ENCODE measurements at regions not wholly inside any gene's neighbourhood (a gene's known extent, or its start where the extent isn't known, plus 50 kb on each side); places are given as distances from the start of the nearest gene placed in this dataset.

- Histone ChIP-seq H3K4ac (ENCODE audit: low read depth, low read length) (no peak overlapping the region), H3K79me2 (ENCODE audit: insufficient read depth, low read length) (no peaks in the 10 kb centered on the region), H2BK120ac (ENCODE audit: low read depth, low read length, poor library complexity, severe bottlenecking) (no peak overlapping the region), H3K14ac (ENCODE audit: insufficient read depth, low read length) (no peak overlapping the region), H2BK20ac (ENCODE audit: low read depth, low read length, poor library complexity, severe bottlenecking) (no peak overlapping the region), H4K8ac (replicated peaks; ENCODE audit: insufficient read length, low read depth, low read length) (no peak overlapping the region), H3K9me3 (ENCODE audit: control insufficient read depth, low read depth, low read length) (no peaks in the 10 kb centered on the region), H3K79me1 (ENCODE audit: insufficient read depth, low read depth, low read length, poor library complexity, severe bottlenecking) (no peaks in the 10 kb centered on the region), H3K23ac (ENCODE audit: insufficient read length, low read depth, low read length) (no peak overlapping the region), H4K5ac (ENCODE audit: insufficient read length, low read depth, low read length) (no peak overlapping the region), H2AFZ (ENCODE audit: low read length) (no peak overlapping the region), H4K91ac (ENCODE audit: insufficient read length, low read depth, low read length) (no peak overlapping the region), H3K56ac (ENCODE audit: insufficient read length, low read depth, low read length) (no peak overlapping the region), H3K4me1 (ENCODE audit: insufficient read depth, low read length) (no peaks in the 10 kb centered on the region), H3K18ac (ENCODE audit: insufficient read length, low read depth, low read length) (no peak overlapping the region), H2BK15ac (ENCODE audit: low read depth, low read length) (no peak overlapping the region), H3K4me2 (ENCODE audit: insufficient read depth, insufficient read length, low read length) (no peak overlapping the region), H3K9ac (ENCODE audit: extremely low read depth, insufficient read length, low read length) (no peak overlapping the region), H3T11ph (ENCODE audit: low read length) (no peak overlapping the region), H3K27ac (ENCODE audit: insufficient read length, low read depth, low read length) (no peak overlapping the region), H2AK5ac (ENCODE audit: insufficient read length, low read length) (no peak overlapping the region), H3K27me3 (ENCODE audit: insufficient read depth, low read length) (no peaks in the 10 kb centered on the region), H3K23me2 (ENCODE audit: insufficient read length, low read depth, low read length, poor library complexity, severe bottlenecking) (no peaks in the 10 kb centered on the region), H4K20me1 (ENCODE audit: control insufficient read depth, insufficient read depth, insufficient read length) (no peaks in the 10 kb centered on the region), H2BK12ac (ENCODE audit: insufficient read length, low read depth, low read length) (no peak overlapping the region), H2BK5ac (ENCODE audit: insufficient read length, low read length) (no peak overlapping the region)
- no peak for DNase-seq
- Mint-ChIP-seq H3K36me3 (ENCODE audit: insufficient read depth in 1 of 3, low read depth in 3 of 3) (peaks cover 0 to under 1% (median under 1%) of the 10 kb centered on the region in 3 experiments; a peak in 4 of 7 replicates), H3K27me3 (ENCODE audit: low read depth) (no peaks in the 10 kb centered on the region), H3K9me3 (peaks cover 0 to under 1% of the 10 kb centered on the region in 2 experiments; a peak in 1 of 5 replicates), H3K4me1 (peaks cover 0 to 6% of the 10 kb centered on the region in 2 experiments; a peak in 1 of 4 replicates), H3K27ac (no peak overlapping the region), H3K4me3 (no peak overlapping the region)
- TF ChIP-seq CTCF (conservative IDR thresholded peaks at IDR 0.05) = no peak
- WGBS (ENCODE audit: extremely low coverage, insufficient read length, low lambda C conversion rate) = no CpG with 5 or more reads among the region's 1 CpG
Measured at GRCh38 chr5:106956886-106957285, 713.9 kb downstream of the EFNA5 start.
